ENCODE measurements at regions not wholly inside any gene's neighbourhood (a gene's known extent, or its start where the extent isn't known, plus 50 kb on each side); places are given as distances from the start of the nearest gene placed in this dataset.

DNA sequence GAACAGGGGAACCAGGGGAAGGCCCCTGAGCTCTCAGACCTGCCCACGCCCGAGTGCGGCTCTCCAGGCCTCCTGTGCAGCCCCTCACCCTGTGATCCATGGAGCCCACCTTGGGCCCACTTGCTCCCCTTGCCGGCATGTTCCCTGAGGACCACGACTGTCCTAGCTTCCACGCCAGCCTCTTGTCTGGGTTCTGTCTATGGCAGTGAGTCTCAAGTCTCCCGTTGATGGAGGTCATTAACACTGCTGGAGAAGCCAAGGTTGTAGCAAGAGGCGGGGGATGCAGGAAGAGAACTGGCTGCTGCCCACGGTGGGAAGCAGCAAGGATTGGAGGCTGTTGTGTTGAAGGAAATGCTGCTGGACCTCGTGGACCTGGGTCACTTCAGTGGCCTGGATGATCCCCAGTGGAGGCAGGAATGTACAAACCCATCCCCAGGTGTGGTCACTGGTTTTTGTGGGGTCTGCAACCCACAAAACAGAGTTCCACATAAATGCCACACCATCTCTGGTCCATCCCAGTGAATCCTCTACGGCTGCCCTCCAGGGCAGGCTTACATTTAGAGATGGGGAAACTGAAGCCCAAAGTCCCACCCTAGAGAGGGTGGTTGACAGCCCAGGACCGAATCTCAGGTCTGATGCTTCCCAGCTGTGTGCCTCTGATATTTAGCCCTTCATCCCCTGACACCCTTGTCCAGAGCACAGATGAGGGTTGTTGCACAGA is 150.3 kb downstream of the NDUFA10 start:
- ChIA-PET CTCF (no interaction called here), POLR2A (no interaction called here)
- Histone ChIP-seq H3K9me3 (ENCODE audit: control insufficient read depth, insufficient read depth, low read depth, low read length) (no peaks in the 10 kb centered on the region), H3K36me3 (ENCODE audit: control insufficient read depth in 2 of 2, insufficient read depth in 1 of 2, low read length in 2 of 2) (no peaks in the 10 kb centered on the region), H3K4me1 (ENCODE audit: control insufficient read depth, insufficient read depth, low read length) (no peaks in the 10 kb centered on the region; the same call in 1 of the 2 replicates), H3K27ac (ENCODE audit: extremely low read depth, low read depth, low read length) (no peak overlapping the region), H3K4me3 (ENCODE audit: low read depth, low read length) (no peak overlapping the region)
- TF ChIP-seq ZNF19 (tag by site-specific recombination; IDR thresholded peaks at IDR 0.05; ENCODE audit: low read depth) (no peak), ZNF624 (tag by site-specific recombination; IDR thresholded peaks at IDR 0.05) (no peak), ZBTB20 (tag by site-specific recombination; IDR thresholded peaks at IDR 0.05) (no peak), ZNF514 (tag by site-specific recombination; IDR thresholded peaks at IDR 0.05) (no peak), ZNF311 (tag by site-specific recombination; IDR thresholded peaks at IDR 0.05; ENCODE audit: borderline replicate concordance) (no peak), ZNF341 (tag by site-specific recombination; IDR thresholded peaks at IDR 0.05; ENCODE audit: low read depth) (no peak), REPIN1 (tag by site-specific recombination; IDR thresholded peaks at IDR 0.05; ENCODE audit: low read depth) (no peak), ZNF133 (tag by site-specific recombination; IDR thresholded peaks at IDR 0.05) (no peak), ZNF169 (tag by site-specific recombination; IDR thresholded peaks at IDR 0.05) (no peak), KLF7 (tag by site-specific recombination; IDR thresholded peaks at IDR 0.05; ENCODE audit: borderline replicate concordance) (no peak)
- TF ChIP-seq, protein P1, sequence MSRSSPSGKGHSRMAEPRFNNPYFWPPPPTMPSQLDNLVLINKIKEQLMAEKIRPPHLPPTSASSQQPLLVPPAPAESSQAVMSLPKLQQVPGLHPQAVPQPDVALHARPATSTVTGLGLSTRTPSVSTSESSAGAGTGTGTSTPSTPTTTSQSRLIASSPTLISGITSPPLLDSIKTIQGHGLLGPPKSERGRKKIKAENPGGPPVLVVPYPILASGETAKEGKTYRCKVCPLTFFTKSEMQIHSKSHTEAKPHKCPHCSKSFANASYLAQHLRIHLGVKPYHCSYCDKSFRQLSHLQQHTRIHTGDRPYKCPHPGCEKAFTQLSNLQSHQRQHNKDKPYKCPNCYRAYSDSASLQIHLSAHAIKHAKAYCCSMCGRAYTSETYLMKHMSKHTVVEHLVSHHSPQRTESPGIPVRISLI (tag by site-specific recombination; IDR thresholded peaks at IDR 0.05), result no peak
- TF ChIP-seq, protein P2, sequence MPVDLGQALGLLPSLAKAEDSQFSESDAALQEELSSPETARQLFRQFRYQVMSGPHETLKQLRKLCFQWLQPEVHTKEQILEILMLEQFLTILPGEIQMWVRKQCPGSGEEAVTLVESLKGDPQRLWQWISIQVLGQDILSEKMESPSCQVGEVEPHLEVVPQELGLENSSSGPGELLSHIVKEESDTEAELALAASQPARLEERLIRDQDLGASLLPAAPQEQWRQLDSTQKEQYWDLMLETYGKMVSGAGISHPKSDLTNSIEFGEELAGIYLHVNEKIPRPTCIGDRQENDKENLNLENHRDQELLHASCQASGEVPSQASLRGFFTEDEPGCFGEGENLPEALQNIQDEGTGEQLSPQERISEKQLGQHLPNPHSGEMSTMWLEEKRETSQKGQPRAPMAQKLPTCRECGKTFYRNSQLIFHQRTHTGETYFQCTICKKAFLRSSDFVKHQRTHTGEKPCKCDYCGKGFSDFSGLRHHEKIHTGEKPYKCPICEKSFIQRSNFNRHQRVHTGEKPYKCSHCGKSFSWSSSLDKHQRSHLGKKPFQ (tag by site-specific recombination; IDR thresholded peaks at IDR 0.05), result no peak

DNA sequence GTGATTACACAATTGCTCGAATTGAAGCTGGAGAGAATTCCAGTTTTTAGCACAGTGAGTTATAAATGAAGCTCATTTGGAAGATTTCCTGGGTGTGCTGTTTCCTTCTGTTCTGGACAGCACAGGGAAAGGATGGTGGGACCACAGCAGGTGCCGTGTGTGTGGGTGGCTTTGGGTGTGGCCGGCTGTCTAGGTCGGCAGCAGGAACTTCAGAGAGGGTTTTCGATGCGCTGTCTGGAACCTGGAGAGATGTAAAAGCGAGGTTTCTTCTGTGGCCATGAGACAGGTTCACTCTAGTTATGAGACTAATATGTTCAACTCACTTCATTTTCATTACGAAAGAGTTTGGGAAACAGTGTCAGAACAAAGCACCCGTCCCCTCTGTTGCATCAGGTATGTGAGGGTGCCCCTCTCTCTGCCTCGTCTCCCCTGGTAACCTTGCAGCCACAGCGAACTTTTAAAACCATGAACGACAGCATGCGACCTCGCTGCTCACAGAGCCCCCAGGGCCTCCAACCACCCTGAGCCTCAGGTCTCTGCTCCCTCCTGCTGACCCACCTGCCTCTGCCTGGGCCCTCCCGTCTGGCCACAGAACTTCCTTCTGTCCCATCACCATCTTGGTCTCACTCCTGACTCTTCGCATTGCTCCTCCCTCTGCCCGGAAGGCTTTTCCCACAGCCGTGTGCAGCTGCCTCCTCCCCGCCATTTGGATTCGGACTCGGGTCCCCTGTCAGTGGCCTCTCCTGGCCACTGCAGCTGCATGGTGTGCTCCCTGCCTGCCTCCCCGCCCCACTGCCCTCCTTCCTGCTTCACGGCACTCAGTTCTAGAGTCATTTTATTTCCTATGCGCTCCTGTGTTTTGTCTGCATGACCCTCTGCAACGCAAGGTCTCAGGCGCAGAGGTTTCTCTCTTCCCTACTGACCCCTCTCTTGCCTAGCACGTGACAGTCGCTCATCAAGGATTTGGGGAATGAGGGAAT is 151.2 kb downstream of the NDUFA10 start:
- Histone ChIP-seq H3K27ac (ENCODE audit: extremely low read depth, low read depth, low read length) (no peak overlapping the region), H3K4me3 (ENCODE audit: low read depth, low read length) (no peak overlapping the region), H3K36me3 (ENCODE audit: control insufficient read depth in 2 of 2, insufficient read depth in 1 of 2, low read length in 2 of 2) (no peaks in the 10 kb centered on the region), H3K9me3 (ENCODE audit: control insufficient read depth, insufficient read depth, low read depth, low read length) (no peaks in the 10 kb centered on the region), H3K4me1 (ENCODE audit: control insufficient read depth, insufficient read depth, low read length) (no peaks in the 10 kb centered on the region; the same call in 1 of the 2 replicates)
- POLR2A ChIA-PET, result no interaction called here
- CTCF ChIA-PET, result interaction anchor here (1.2 kb wide), 1 partner anchor 9 kb away, joined by 4 read pairs; no protein-coding TSS in a partner anchor
- TF ChIP-seq WT1 (tag by site-specific recombination; IDR thresholded peaks at IDR 0.05), result no peak
- TF ChIP-seq ZNF660 (tag by site-specific recombination; IDR thresholded peaks at IDR 0.05), result no peak
- no peak for TF ChIP-seq ZFP69B (tag by site-specific recombination; IDR thresholded peaks at IDR 0.05)
- no peak for TF ChIP-seq ZNF529 (tag by site-specific recombination; IDR thresholded peaks at IDR 0.05; ENCODE audit: insufficient replicate concordance)
- TF ChIP-seq, protein P2 (tag by site-specific recombination; IDR thresholded peaks at IDR 0.05), result no peak
- TF ChIP-seq, protein P3, sequence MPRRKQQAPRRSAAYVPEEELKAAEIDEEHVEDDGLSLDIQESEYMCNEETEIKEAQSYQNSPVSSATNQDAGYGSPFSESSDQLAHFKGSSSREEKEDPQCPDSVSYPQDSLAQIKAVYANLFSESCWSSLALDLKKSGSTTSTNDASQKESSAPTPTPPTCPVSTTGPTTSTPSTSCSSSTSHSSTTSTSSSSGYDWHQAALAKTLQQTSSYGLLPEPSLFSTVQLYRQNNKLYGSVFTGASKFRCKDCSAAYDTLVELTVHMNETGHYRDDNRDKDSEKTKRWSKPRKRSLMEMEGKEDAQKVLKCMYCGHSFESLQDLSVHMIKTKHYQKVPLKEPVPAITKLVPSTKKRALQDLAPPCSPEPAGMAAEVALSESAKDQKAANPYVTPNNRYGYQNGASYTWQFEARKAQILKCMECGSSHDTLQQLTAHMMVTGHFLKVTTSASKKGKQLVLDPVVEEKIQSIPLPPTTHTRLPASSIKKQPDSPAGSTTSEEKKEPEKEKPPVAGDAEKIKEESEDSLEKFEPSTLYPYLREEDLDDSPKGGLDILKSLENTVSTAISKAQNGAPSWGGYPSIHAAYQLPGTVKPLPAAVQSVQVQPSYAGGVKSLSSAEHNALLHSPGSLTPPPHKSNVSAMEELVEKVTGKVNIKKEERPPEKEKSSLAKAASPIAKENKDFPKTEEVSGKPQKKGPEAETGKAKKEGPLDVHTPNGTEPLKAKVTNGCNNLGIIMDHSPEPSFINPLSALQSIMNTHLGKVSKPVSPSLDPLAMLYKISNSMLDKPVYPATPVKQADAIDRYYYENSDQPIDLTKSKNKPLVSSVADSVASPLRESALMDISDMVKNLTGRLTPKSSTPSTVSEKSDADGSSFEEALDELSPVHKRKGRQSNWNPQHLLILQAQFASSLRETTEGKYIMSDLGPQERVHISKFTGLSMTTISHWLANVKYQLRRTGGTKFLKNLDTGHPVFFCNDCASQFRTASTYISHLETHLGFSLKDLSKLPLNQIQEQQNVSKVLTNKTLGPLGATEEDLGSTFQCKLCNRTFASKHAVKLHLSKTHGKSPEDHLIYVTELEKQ (tag by site-specific recombination; IDR thresholded peaks at IDR 0.05; ENCODE audit: borderline replicate concordance), result no peak
- no peak for TF ChIP-seq ZNF311 (tag by site-specific recombination; IDR thresholded peaks at IDR 0.05; ENCODE audit: borderline replicate concordance)
- TF ChIP-seq ZNF623 (tag by site-specific recombination; IDR thresholded peaks at IDR 0.05), result no peak
- no peak for TF ChIP-seq ZNF654 (tag by site-specific recombination; IDR thresholded peaks at IDR 0.05; ENCODE audit: low read depth)
- no peak for TF ChIP-seq YY2 (tag by site-specific recombination; IDR thresholded peaks at IDR 0.05)
- TF ChIP-seq SCRT1 (tag by site-specific recombination; IDR thresholded peaks at IDR 0.05; ENCODE audit: borderline replicate concordance), result no peak
- no peak for TF ChIP-seq ZNF292 (tag by site-specific recombination; IDR thresholded peaks at IDR 0.05; ENCODE audit: borderline replicate concordance, low read depth)
- TF ChIP-seq ZBTB7A (tag by site-specific recombination; IDR thresholded peaks at IDR 0.05; ENCODE audit: low read depth), result no peak
- no peak for TF ChIP-seq KLF16 (tag by site-specific recombination; IDR thresholded peaks at IDR 0.05)
- no peak for TF ChIP-seq ZNF658 (tag by site-specific recombination; IDR thresholded peaks at IDR 0.05)

Data from HEK293 (cell line).